ENCODE measurements at regions not wholly inside any gene's neighbourhood (a gene's known extent, or its start where the extent isn't known, plus 50 kb on each side); places are given as distances from the start of the nearest gene placed in this dataset.

- DNase-seq: no peak
Observed at GRCh38 chr10:78502210-78502936, 468.7 kb downstream of the RPS24 start.

DNA sequence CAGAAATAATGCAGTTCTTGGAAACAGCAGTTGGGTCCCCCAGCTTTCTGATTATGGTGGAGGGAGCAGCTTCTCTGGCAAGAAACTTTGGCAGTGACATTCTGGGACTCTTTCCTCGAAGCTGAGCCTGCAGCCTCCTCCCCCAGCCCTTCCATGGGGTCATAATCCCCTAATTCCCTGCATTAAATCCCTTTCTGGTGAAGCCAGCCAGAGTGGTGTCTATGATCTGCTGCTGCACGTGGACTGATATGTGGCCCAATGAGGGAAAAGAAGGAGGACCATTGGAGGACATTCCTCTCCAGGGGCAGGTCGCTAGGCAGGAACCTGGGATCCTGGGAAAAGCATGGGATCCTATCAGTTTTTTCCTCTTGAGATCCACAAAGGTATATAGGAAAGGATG is 470.5 kb downstream of the RPS24 start:
- DNase-seq: no peak

DNA sequence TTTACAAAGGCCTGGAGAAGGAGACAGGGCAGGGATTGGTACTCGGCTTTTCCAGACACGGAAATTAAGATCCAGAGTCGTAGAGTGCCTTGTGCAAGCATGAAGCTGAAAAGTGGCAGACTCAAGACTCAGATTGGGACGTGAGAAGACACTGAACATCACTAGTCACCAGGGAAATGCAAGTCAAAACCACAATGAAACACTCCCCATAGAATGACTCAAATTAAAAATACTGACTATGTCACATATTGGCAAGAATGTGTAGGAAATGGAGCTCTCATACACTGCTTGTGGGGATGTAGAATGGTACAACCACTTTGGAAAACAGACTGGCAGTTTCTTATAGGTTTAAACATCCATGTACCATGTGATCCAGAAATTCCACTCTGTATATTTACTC is 472.0 kb downstream of the RPS24 start:
- no peak for DNase-seq

DNA sequence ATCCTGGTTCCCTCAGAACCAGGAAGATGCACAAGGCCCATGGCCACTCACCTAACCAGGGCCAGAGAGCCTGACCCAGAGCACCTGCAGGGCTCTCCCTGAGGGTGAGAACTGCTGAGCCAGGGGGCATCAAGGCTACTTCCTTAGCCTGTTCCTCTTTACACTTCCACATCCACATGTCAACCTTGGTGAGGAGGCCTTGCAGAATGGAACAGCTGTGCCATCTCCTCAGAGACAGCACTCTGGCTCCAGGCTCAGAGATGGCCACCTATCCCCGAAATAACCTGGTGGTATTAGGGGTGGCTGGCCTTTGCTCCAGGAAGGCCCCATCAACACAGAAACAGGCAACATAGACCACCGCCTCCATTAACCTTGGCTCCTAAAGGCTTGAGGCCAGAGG is 473.0 kb downstream of the RPS24 start:
- no peak for DNase-seq

DNA sequence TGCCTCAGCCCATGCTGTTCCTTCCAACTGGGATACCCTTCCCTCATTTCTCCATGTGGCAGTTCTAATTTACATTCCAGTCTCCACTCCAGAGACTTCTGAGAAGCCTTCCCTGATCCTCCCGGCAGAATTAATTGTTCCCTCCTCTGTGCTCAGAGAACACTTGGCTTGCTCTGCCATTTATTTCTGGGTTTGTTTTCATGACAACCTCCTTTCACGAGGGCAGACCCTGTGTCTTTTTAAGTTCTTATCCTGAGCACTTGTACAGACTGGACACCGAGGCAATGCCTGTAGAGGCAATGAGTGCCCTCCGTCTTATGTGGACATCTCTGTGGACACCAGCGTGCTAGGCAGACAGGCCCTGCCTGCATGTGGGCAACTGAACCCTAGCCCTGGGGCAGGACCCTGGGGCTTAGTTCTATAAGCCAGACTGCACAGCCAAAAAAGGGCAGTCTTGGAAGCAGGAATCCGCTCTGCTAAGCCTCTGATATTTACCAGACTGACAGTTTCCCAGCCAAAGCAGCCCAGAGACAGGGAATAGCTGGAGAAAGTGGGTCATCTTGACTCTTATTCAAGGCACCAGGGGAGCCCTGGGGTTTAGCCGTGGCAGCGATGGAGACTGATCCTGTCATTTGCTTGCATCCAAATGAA is 474.0 kb downstream of the RPS24 start:
- DNase-seq: no peak

GRCh38 chr10:78508955-78509748 is 475.5 kb downstream of the RPS24 start:
- no peak for DNase-seq

DNA sequence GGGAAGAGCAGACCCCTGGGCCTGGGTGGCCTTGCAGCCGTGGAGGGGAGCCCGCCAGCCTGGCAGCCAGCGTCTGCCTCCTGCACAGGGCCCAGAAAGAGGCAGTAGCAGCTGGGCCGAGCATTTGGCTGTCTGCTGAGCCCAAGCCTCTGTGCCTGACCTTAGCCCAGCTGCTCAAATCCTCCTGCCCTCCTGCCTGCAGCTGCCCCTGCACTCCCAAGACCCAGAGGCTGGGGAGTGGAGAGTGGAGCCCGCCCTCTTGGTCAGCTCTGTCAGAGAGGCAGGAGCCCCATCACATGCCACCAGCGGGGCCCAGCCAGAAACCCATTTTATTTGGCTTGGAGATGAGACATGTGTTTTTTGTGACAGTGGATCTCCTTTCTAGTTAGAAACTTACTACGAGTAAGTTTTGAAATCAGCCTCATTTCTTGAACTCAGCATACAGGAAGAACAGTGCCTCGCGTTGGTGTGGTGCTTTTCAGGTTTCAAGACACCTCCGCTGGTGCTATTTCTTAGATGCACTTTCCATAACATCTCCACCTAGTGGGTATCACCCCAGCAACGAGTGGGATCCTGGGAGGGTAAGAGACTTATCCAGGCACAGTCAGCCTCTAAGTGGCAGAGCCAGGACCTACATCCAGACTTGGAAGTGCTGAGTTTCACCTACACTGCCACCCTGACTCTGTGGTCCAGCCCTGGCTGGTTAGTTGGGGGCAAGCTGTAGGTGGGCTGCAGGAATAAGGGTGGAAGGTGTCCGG is 477.1 kb downstream of the RPS24 start:
- no peak for DNase-seq

DNA sequence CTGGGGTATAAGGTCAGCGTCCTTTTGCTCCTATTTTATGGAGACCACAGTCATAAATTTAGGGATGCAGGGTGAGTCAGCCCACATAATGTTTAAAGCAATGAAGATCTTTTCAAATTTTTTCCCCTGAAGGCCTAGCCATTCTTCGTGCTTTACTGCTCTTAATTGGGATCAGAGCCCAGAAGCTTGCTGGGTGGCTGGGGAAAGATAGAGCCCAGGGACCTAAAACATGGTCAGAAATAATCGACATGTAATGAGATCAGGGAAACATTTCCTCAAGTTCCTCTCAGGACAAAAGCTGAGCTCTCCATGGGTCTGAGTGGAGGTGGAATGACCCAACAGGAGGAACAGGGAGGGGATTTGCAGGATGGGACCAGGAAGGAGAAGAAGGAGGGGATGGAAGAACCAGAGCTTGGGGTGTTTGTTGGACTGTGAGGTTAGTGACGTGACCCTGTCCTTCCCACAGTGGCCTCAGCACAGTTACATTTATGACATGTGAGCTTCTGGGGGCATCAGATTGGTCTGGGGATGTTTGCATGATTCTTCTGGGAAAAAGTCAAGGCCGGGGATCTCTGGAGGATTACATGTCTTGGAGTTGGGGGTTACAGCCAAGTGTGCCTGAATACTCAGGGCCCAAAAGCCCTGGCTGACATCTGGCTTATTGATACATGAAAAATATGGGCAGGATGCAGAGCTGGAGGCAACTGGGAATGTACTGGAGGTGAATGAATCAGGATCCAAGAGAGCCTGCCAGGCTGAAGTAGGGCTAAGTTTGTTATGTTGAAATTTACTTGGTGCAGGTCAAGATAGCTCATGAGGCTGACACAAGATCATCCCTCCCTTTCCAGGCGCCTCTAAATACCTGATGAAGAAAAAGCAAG is 477.9 kb downstream of the RPS24 start:
- no peak for DNase-seq

DNA sequence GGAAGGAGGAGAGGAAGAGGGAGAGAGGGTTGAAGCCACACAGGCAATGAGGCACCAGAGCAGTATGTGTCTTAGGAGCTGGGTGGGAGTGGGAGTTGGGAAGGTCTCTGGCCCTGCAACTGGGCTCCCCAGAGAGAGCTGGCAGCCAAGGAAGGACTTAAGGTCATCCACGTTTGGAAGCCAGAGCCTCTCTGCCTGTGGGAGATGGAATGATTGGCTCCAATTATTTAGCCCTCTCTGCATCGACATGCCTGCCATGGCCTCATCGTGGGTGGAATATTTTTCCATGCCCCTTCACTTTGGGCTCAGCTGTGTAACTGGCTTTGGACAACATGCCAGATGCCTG is 478.5 kb downstream of the RPS24 start:
- DNase-seq: no peak

- DNase-seq: no peak
Observed at GRCh38 chr10:78513330-78513729, 479.7 kb downstream of the RPS24 start.

GRCh38 chr10:78513986-78514385 is 480.3 kb downstream of the RPS24 start:
- no peak for DNase-seq

GRCh38 chr10:78514459-78514858 is 480.8 kb downstream of the RPS24 start:
- DNase-seq: no peak

GRCh38 chr10:78515038-78515872 is 481.6 kb downstream of the RPS24 start:
- no peak for DNase-seq

DNA sequence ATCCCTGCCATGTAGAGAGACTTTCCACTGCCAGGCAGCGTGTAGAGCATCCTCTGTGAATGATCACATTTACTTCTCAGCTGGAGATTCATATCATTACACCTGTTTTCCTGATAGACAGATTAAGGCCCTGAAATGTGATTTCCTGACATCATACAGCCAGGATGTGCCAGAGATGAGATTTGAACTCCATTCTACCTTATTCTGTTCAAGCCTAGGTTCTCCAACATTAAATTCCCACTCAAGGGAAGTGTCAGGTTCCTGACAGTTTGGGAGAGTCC is 482.1 kb downstream of the RPS24 start:
- no peak for DNase-seq

GRCh38 chr10:78516236-78516635 is 482.6 kb downstream of the RPS24 start:
- no peak for DNase-seq

GRCh38 chr10:78516756-78517155 is 483.1 kb downstream of the RPS24 start:
- no peak for DNase-seq

- no peak for DNase-seq
Observed at GRCh38 chr10:78518224-78518623, 484.6 kb downstream of the RPS24 start.

DNA sequence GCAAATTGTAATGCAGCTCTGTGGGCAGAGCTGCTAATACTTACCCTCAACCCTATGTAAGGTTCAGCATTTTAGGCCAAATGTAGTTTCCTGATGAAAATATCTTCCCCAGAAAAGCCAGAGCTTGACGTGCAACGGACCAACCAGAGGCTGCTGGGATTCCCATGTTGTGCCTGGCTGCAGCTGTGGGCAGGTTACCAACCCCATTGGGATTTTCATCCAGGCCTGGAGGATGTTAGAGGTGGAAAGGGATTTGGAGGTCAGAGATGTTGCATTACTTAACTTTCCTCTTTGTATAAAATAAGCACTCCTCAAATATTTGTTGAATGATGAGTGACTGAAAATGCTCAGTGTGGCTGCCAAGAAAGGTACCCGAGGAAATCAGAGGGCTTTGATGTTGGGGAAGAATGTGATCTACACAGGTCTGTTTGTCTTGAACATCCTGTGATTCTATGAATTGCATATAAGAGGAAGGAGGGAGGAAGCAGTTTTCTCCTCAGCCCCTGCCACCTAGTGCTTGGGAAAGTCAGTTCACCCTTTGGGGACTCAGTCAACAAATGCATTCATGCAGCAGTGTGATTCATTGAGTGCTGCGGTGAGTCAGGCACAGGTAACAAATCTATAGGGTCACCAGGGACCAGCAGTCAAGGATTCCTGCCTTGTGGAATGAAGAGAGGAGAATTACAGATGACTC is 487.2 kb downstream of the RPS24 start:
- no peak for DNase-seq

DNA sequence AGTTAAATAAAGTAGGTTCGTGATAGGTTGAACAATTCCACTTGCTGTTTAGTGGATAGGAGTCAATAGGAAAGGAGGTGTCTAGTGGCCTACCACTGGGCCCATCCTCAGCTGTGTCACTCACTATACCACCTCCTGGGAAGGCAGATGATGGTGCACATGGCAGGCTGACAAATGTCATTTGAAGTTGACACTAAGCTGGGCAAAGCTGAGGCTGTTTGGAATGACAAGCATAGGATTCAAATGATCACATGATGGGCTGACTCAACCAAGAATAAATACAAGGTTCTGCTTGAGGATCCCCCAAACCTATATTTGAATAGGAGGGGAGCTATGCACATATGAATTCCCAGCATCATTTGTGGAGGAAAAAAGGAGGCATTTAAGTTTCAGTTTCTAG is 489.8 kb downstream of the RPS24 start:
- DNase-seq: no peak

- no peak for DNase-seq
Observed at GRCh38 chr10:78524342-78524741, 490.7 kb downstream of the RPS24 start.

GRCh38 chr10:78524941-78525340 is 491.3 kb downstream of the RPS24 start:
- DNase-seq: no peak
